ENCODE measurements at regions not wholly inside any gene's neighbourhood (a gene's known extent, or its start where the extent isn't known, plus 50 kb on each side); places are given as distances from the start of the nearest gene placed in this dataset.

DNA sequence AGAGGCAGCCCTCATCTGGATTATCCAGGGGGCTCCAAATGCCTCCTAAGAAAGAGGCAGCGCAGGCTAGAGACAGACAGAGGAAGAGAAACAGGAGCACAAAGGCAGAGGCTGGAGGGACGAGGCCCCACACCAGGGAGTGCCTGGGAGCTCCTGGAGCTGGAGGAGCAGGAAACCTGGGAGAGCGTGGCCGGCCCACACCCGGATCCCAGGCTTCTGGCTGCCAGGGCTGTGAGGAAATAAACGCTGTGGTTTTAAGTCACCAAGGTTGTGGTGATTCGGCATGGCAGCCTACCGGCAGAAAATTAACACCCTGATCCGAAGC, 165.5 kb downstream of the OLFM1 start:
- TF ChIP-seq CTCF (IDR thresholded peaks at IDR 0.05) (no peak), CBX2 (IDR thresholded peaks at IDR 0.05; ENCODE audit: borderline replicate concordance, low read depth) (no peak), RAD21 (conservative IDR thresholded peaks at IDR 0.05 in 1 of 2, IDR thresholded peaks at IDR 0.05 in 1 of 2) (no peak), EP300 (IDR thresholded peaks at IDR 0.05) (no peak)

All from A549 (cell line).